LNCaP clone FGC (cell line): ENCODE measurements at regions not wholly inside any gene's neighbourhood (a gene's known extent, or its start where the extent isn't known, plus 50 kb on each side); places are given as distances from the start of the nearest gene placed in this dataset.

Experiments used
- DNase-seq: peaks from one replicate; pipeline ENCODE4 v3.0.0-alpha.2; 2011; ENCODE audit warnings: low read depth
- H3K4me3 ChIP-seq: 2 replicates; pipeline ENCODE4 v1.5.1; 2011; ENCODE audit warnings: mild to moderate bottlenecking, low read depth, low read length, control low read depth
- CTCF ChIP-seq: IDR thresholded peaks from 2 replicates; pipeline ENCODE4 v1.5.1; 2012; ENCODE audit warnings: mild to moderate bottlenecking; ENCODE audit not compliant: control insufficient read depth, insufficient read depth; ENCODE audit errors: extremely low read depth

GRCh38 chr21:16502897-16503296 lies 773.1 kb downstream of the USP25 start:
- TF ChIP-seq CTCF, result no peak

GRCh38 chr21:16504281-16504680 lies 774.5 kb downstream of the USP25 start:
- no peak overlapping the region for H3K4me3 ChIP-seq
- no peak for DNase-seq
- no peak for TF ChIP-seq CTCF

More at GRCh38 chr21:16502897-16503296, 773.1 kb downstream of the USP25 start:
- H3K4me3 ChIP-seq, result no peak overlapping the region
- no peak for DNase-seq

- TF ChIP-seq CTCF, result no peak
- DNase-seq, result no peak
- no peak overlapping the region for H3K4me3 ChIP-seq
Measured at GRCh38 chr21:16504766-16505165, 775.0 kb downstream of the USP25 start.

GRCh38 chr21:16509476-16509875 lies 779.7 kb downstream of the USP25 start:
- no peak for TF ChIP-seq CTCF
- DNase-seq, result no peak
- H3K4me3 ChIP-seq, result no peak overlapping the region

- no peak for TF ChIP-seq CTCF
- no peak overlapping the region for H3K4me3 ChIP-seq
- no peak for DNase-seq
Measured at GRCh38 chr21:16514316-16514715, 784.5 kb downstream of the USP25 start.

GRCh38 chr21:16517383-16517782 lies 787.6 kb downstream of the USP25 start:
- no peak for TF ChIP-seq CTCF
- no peak overlapping the region for H3K4me3 ChIP-seq
- DNase-seq, result no peak

GRCh38 chr21:16519036-16519435 lies 789.3 kb downstream of the USP25 start:
- H3K4me3 ChIP-seq, result no peak overlapping the region
- DNase-seq, result no peak
- no peak for TF ChIP-seq CTCF
